K562 (cell line): ENCODE measurements at regions not wholly inside any gene's neighbourhood (a gene's known extent, or its start where the extent isn't known, plus 50 kb on each side); places are given as distances from the start of the nearest gene placed in this dataset.

Experiments
- ATAC-seq: fragments of 200-7000 bp; cut with Tn5 transposase; 3 replicates; pipeline ENCODE4 v1.9.1; 2020; ENCODE audit warnings: moderate library complexity
- BruUV-seq: library from RNA; stranded (reverse); fragments of 400-500 nt; replicated peaks from 2 replicates; lab custom pipeline; 2021; lab: Mats Ljungman, UMichigan
- CTCF ChIA-PET: fragments of 300-600 bp; formaldehyde crosslinking; extraction: SDS; loops from one replicate; lab custom pipeline; 2021; ENCODE audit warnings: low intra/inter-chr PET ratio; lab: Yijun Ruan, JAX
- POLR2A ChIA-PET: fragments of 300-600, 350-650 bp; sonication (Branson Sonifier 250); formaldehyde crosslinking; extraction: SDS; loops from one replicate; lab custom pipeline; 2021; ENCODE audit warnings: antibody characterized with exemption, inconsistent platforms; lab: Yijun Ruan, JAX
- DNase-seq, 4 experiments: peaks; one replicate each; pipeline versions ENCODE4 v3.0.0 to v3.0.0-alpha.2; 2011 to 2018; ENCODE audit warnings: low spot score in 3 of 4, mixed read lengths in 3 of 4; ENCODE audit errors: extremely low read depth in 1 of 4
- FAIRE-seq: peaks from 2 replicates; lab custom pipeline; 2011; peaks lifted over from hg19 to GRCh38; lab: Jason Lieb, UNC
- H2AFZ ChIP-seq: 2 replicates; pipeline ENCODE4 v1.6.0; 2011; ENCODE audit warnings: low read depth, low read length, control low read depth, inconsistent platforms
- H3K27ac ChIP-seq: fragments of 200-600 bp; 3 replicates; pipeline ENCODE4 v1.8.0; 2011; ENCODE audit warnings: low read depth, mild to moderate bottlenecking, control low read depth, inconsistent platforms, low read length, moderate library complexity, mixed read lengths; ENCODE audit errors: extremely low read depth
- H3K27me3 ChIP-seq, 2 experiments: fragments of 300-600 bp in 1 of 2; 2 replicates in 1 of 2; 3 replicates in 1 of 2; pipeline versions ENCODE4 v1.6.0 to v1.8.0; 2011; ENCODE audit warnings: inconsistent platforms in 2 of 2, low read length in 2 of 2, mild to moderate bottlenecking in 1 of 2, mixed read lengths in 1 of 2, moderate library complexity in 1 of 2; ENCODE audit not compliant: control insufficient read depth in 2 of 2, insufficient read depth in 2 of 2
- H3K36me3 ChIP-seq: fragments of 300-600 bp; 3 replicates; pipeline ENCODE4 v1.8.0; 2011; ENCODE audit warnings: mild to moderate bottlenecking, low read length, inconsistent platforms; ENCODE audit not compliant: control insufficient read depth, insufficient read depth
- H3K4me1 ChIP-seq, 2 experiments: fragments of 200-600 bp in 1 of 2; replicated peaks in 1 of 2; 2 replicates in 1 of 2; 3 replicates in 1 of 2; pipeline versions ENCODE4 v1.5.1 to v1.8.0; 2011; ENCODE audit warnings: inconsistent platforms in 2 of 2, low read length in 2 of 2, mild to moderate bottlenecking in 1 of 2, mixed read lengths in 1 of 2, moderate library complexity in 1 of 2; ENCODE audit not compliant: control insufficient read depth in 2 of 2, insufficient read depth in 2 of 2
- H3K4me2 ChIP-seq: 2 replicates; pipeline ENCODE4 v1.6.1; 2011; ENCODE audit warnings: low read length, control low read depth, inconsistent platforms, mixed read lengths; ENCODE audit not compliant: insufficient read depth
- H3K4me3 ChIP-seq: fragments of 200-600 bp; sonication (generic), shearing (Covaris generic); 2 replicates; pipeline ENCODE4 v1.5.1; 2016; ENCODE audit warnings: control low read depth, inconsistent platforms
- H3K79me2 ChIP-seq: fragments of 200-600 bp; 3 replicates; pipeline ENCODE4 v1.8.0; 2011; ENCODE audit warnings: low read length, inconsistent platforms; ENCODE audit not compliant: control insufficient read depth, insufficient read depth
- H3K9ac ChIP-seq, 2 experiments: 2 replicates each; pipeline versions ENCODE4 v1.6.0 to v1.6.1; 2011; ENCODE audit warnings: low read depth in 2 of 2, low read length in 2 of 2, control low read depth in 1 of 2, inconsistent platforms in 1 of 2, mild to moderate bottlenecking in 1 of 2, mixed read lengths in 1 of 2; ENCODE audit not compliant: insufficient read depth in 1 of 2
- H3K9me1 ChIP-seq: one replicate; pipeline ENCODE4 v1.6.0; 2011; ENCODE audit warnings: inconsistent platforms, mild to moderate bottlenecking, low read length, moderate library complexity; ENCODE audit not compliant: control insufficient read depth, insufficient read depth
- H3K9me3 ChIP-seq: replicated peaks from 2 replicates; pipeline ENCODE4 v1.5.1; 2011; ENCODE audit warnings: low read depth, low read length, inconsistent platforms; ENCODE audit not compliant: control insufficient read depth, insufficient read depth
- H4K20me1 ChIP-seq: replicated peaks from 2 replicates; pipeline ENCODE4 v1.6.1; 2011; ENCODE audit warnings: low read length, inconsistent platforms, mixed read lengths; ENCODE audit not compliant: control insufficient read depth, insufficient read depth
- ETV1 ChIP-seq: fragments of 450-650 bp; conservative IDR thresholded peaks from 2 replicates; pipeline ENCODE4 v1.6.1; 2016; ENCODE audit warnings: missing genetic modification characterization, control low read depth, low read depth, missing compliant biosample characterization
- FUS ChIP-seq: fragments of 200-400 bp; formaldehyde crosslinking; optimal IDR thresholded peaks from 2 replicates; pipeline ENCODE3; 2017; ENCODE audit warnings: low read depth, low read length
- NR2F6 ChIP-seq: fragments of 450-650 bp; formaldehyde crosslinking; IDR thresholded peaks from 2 replicates; pipeline ENCODE4 v1.4.0; 2020; ENCODE audit warnings: mild to moderate bottlenecking
- NR3C1 ChIP-seq: sonication (generic); formaldehyde crosslinking; IDR thresholded peaks from 2 replicates; pipeline ENCODE4 v1.8.1; 2022; ENCODE audit warnings: missing genetic modification reagents
- RBM15 ChIP-seq: fragments of 200-400 bp; formaldehyde crosslinking; IDR thresholded peaks from 2 replicates; pipeline ENCODE4 v1.6.1; 2018; ENCODE audit warnings: mild to moderate bottlenecking, low read length, moderate library complexity; ENCODE audit not compliant: insufficient read depth
- RCOR1 ChIP-seq, 2 experiments: IDR thresholded peaks; 2 replicates each; pipeline ENCODE4 v1.6.1; 2012; ENCODE audit warnings: low read depth in 2 of 2, low read length in 2 of 2, borderline replicate concordance in 1 of 2, improper control_type of control experiment in 1 of 2
- RFX1 ChIP-seq: fragments of 450-650 bp; IDR thresholded peaks from 2 replicates; pipeline ENCODE4 v1.6.1; 2016; ENCODE audit warnings: mild to moderate bottlenecking, moderate library complexity
- RFX5 ChIP-seq: IDR thresholded peaks from 2 replicates; pipeline ENCODE4 v1.6.1; 2011; ENCODE audit warnings: low read depth, mild to moderate bottlenecking, improper control_type of control experiment, low read length
- SNIP1 ChIP-seq: fragments of 450-650 bp; IDR thresholded peaks from 2 replicates; pipeline ENCODE4 v1.7.1; 2017; ENCODE audit warnings: low read depth, mild to moderate bottlenecking
- STAG1 ChIP-seq: sonication (generic); formaldehyde crosslinking; IDR thresholded peaks from 2 replicates; pipeline ENCODE4 v1.5.0; 2020; ENCODE audit warnings: missing genetic modification reagents, borderline replicate concordance
- YY1 ChIP-seq, 3 experiments: IDR thresholded peaks; 2 replicates each; pipeline ENCODE4 v1.6.1; 2011; ENCODE audit warnings: low read length in 2 of 3, mild to moderate bottlenecking in 2 of 3, moderate library complexity in 2 of 3, borderline replicate concordance in 1 of 3, control low read depth in 1 of 3, low read depth in 1 of 3; ENCODE audit not compliant: insufficient read depth in 3 of 3, insufficient replicate concordance in 2 of 3, control insufficient read depth in 1 of 3, insufficient read length in 1 of 3; ENCODE audit errors: extremely low read depth in 1 of 3
- ZBTB1 ChIP-seq: sonication (generic); formaldehyde crosslinking; IDR thresholded peaks from 2 replicates; pipeline ENCODE4 v1.8.1; 2023; ENCODE audit warnings: missing genetic modification reagents, low read depth, mild to moderate bottlenecking, borderline replicate concordance
- ZBTB7A ChIP-seq: IDR thresholded peaks from 2 replicates; pipeline ENCODE4 v1.6.1; 2011; ENCODE audit warnings: low read depth, mild to moderate bottlenecking, low read length, moderate library complexity, borderline replicate concordance; ENCODE audit not compliant: control insufficient read depth
- ZNF41 ChIP-seq: fragments of 250-450 bp; sonication (Bioruptor Pico); conservative IDR thresholded peaks from 2 replicates; pipeline ENCODE4 v1.4.0; 2020; ENCODE audit warnings: mild to moderate bottlenecking
- ZNF445 ChIP-seq: fragments of 250-450 bp; sonication (Bioruptor Pico); IDR thresholded peaks from 2 replicates; pipeline ENCODE4 v1.4.0; 2020; ENCODE audit warnings: low read depth, mild to moderate bottlenecking, moderate library complexity
- WGBS: fragments of 100-300 bp; shearing (Covaris generic); methylation state at CpG from one replicate; pipeline ENCODE4 v1.1.6; 2016; ENCODE audit warnings: low coverage, mixed read lengths; ENCODE audit not compliant: insufficient coverage; ENCODE audit errors: missing lambda C conversion rate; 5-methylcytosine and 5-hydroxymethylcytosine counted together
- in situ Hi-C: fragments of 300-500 bp; cut with MboI; formaldehyde crosslinking; loops from 4 replicates; pipeline ENCODE4 v1.15.0; 2018; ENCODE audit warnings: inconsistent platforms, mixed read lengths
- intact Hi-C: fragments of 100-400 bp; cut with micrococcal nuclease; formaldehyde crosslinking; loops from 2 replicates; pipeline ENCODE4 v1.14.2; 2022
- TF ChIP-seq, protein P1 (sequence below): fragments of 450-650 bp; IDR thresholded peaks from 2 replicates; pipeline ENCODE4 v1.6.1; 2016; ENCODE audit warnings: mild to moderate bottlenecking
- TF ChIP-seq, protein P2 (sequence below): fragments of 450-650 bp; IDR thresholded peaks from 2 replicates; pipeline ENCODE4 v1.6.1; 2016; ENCODE audit warnings: antibody characterized with exemption
- TF ChIP-seq, protein P3 (sequence below): IDR thresholded peaks from 2 replicates; pipeline ENCODE4 v1.6.1; 2012; ENCODE audit warnings: low read depth, low read length, improper control_type of control experiment, borderline replicate concordance

DNA sequence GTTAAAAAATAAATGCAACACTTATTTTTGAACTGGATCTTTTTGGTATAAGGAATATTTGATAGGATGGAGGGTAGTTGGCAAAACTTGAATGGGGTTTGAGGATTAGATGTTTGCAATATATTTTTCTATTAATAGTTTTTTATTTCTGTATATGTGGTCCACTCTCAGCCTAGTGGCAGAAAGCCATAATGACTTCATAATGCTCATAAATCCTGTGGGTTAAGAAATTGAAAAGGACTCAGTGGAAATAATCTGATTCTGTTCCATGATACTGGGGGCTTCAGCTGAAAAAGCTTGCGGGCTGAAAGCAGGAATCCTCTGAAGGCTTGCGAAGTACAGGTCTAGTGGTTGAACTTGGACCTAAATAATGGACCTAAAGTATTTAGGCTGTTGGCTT, 1028.6 kb upstream of the PRMT6 start:
- no peak for ATAC-seq

More for the DNA sequence above, 1028.6 kb upstream of the PRMT6 start:
- BruUV-seq: no TSS peak
- no peaks in the 10 kb centered on the region for H3K4me1 ChIP-seq
- H3K4me3 ChIP-seq: no peak overlapping the region
- H3K36me3 ChIP-seq: no peaks in the 10 kb centered on the region
- no peaks in the 10 kb centered on the region for H3K9me1 ChIP-seq
- no peak overlapping the region for H3K4me2 ChIP-seq
- H3K9me3 ChIP-seq: no peaks in the 10 kb centered on the region
- no peak for TF ChIP-seq ZBTB7A
- TF ChIP-seq NR2F6: no peak
- TF ChIP-seq RBM15: no peak
- no peak for TF ChIP-seq YY1 (IDR thresholded peaks at IDR 0.05; ENCODE audit: borderline replicate concordance in 1 of 3, control insufficient read depth in 1 of 3, extremely low read depth in 1 of 3, insufficient read depth in 3 of 3, insufficient read length in 1 of 3, insufficient replicate concordance in 2 of 3, low read depth in 1 of 3, low read length in 2 of 3)
- TF ChIP-seq RCOR1 (IDR thresholded peaks at IDR 0.05; ENCODE audit: borderline replicate concordance in 1 of 2, low read depth in 2 of 2, low read length in 2 of 2): no peak
- TF ChIP-seq ZBTB1 (CRISPR knock-in tag): no peak
- no peak for TF ChIP-seq STAG1 (CRISPR knock-in tag)
- no peak for TF ChIP-seq RFX1
- no peak for TF ChIP-seq ZNF41 (CRISPR knock-in tag)
- TF ChIP-seq, protein P1, sequence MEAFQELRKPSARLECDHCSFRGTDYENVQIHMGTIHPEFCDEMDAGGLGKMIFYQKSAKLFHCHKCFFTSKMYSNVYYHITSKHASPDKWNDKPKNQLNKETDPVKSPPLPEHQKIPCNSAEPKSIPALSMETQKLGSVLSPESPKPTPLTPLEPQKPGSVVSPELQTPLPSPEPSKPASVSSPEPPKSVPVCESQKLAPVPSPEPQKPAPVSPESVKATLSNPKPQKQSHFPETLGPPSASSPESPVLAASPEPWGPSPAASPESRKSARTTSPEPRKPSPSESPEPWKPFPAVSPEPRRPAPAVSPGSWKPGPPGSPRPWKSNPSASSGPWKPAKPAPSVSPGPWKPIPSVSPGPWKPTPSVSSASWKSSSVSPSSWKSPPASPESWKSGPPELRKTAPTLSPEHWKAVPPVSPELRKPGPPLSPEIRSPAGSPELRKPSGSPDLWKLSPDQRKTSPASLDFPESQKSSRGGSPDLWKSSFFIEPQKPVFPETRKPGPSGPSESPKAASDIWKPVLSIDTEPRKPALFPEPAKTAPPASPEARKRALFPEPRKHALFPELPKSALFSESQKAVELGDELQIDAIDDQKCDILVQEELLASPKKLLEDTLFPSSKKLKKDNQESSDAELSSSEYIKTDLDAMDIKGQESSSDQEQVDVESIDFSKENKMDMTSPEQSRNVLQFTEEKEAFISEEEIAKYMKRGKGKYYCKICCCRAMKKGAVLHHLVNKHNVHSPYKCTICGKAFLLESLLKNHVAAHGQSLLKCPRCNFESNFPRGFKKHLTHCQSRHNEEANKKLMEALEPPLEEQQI: no peak
- no peak for TF ChIP-seq NR3C1
- TF ChIP-seq FUS: no peak
- TF ChIP-seq SNIP1: no peak
- TF ChIP-seq, protein P2, sequence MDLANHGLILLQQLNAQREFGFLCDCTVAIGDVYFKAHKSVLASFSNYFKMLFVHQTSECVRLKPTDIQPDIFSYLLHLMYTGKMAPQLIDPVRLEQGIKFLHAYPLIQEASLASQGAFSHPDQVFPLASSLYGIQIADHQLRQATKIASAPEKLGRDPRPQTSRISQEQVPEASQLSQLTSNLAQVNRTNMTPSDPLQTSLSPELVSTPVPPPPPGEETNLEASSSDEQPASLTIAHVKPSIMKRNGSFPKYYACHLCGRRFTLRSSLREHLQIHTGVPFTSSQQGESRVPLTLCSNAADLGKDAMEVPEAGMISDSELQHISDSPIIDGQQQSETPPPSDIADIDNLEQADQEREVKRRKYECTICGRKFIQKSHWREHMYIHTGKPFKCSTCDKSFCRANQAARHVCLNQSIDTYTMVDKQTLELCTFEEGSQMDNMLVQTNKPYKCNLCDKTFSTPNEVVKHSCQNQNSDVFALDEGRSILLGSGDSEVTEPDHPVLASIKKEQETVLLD: no peak
- TF ChIP-seq RFX5: no peak
- no peak for TF ChIP-seq ETV1 (tag)
- TF ChIP-seq ZNF445: no peak
- TF ChIP-seq, protein P3, sequence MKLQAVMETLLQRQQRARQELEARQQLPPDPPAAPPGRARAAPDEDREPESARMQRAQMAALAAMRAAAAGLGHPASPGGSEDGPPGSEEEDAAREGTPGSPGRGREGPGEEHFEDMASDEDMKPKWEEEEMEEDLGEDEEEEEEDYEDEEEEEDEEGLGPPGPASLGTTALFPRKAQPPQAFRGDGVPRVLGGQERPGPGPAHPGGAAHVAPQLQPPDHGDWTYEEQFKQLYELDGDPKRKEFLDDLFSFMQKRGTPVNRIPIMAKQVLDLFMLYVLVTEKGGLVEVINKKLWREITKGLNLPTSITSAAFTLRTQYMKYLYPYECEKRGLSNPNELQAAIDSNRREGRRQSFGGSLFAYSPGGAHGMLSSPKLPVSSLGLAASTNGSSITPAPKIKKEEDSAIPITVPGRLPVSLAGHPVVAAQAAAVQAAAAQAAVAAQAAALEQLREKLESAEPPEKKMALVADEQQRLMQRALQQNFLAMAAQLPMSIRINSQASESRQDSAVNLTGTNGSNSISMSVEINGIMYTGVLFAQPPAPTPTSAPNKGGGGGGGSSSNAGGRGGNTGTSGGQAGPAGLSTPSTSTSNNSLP: no peak
- no peak overlapping the region for H3K27ac ChIP-seq
- no peak for FAIRE-seq
- no peaks in the 10 kb centered on the region for H4K20me1 ChIP-seq
- DNase-seq: no peak
- POLR2A ChIA-PET: no interaction called here
- no peaks in the 10 kb centered on the region for H3K27me3 ChIP-seq
- H3K79me2 ChIP-seq: no peaks in the 10 kb centered on the region
- H2AFZ ChIP-seq: no peak overlapping the region
- CTCF ChIA-PET: no interaction called here
- WGBS: 0% methylated on average over 2 of the region's 2 CpGs
- in situ Hi-C loops (no loop called here), intact Hi-C loops (no loop called here)
- H3K9ac ChIP-seq: no peak overlapping the region
